NT2/D1 (cell line): ENCODE measurements at regions not wholly inside any gene's neighbourhood (a gene's known extent, or its start where the extent isn't known, plus 50 kb on each side); places are given as distances from the start of the nearest gene placed in this dataset.
"Not testable (repeated sequence)": the region's sequence is repeated elsewhere in the genome, so short reads cannot be mapped to it uniquely, and the experiment has no call there.

Source experiments
- SUZ12 ChIP-seq: IDR thresholded peaks from 2 replicates; pipeline ENCODE4 v1.6.1; 2011; ENCODE audit not compliant: insufficient read length, insufficient read depth; ENCODE audit errors: extremely low read depth
- YY1 ChIP-seq: IDR thresholded peaks from 2 replicates; pipeline ENCODE4 v1.6.1; 2011; ENCODE audit not compliant: insufficient read length, insufficient read depth
- ZNF274 ChIP-seq: IDR thresholded peaks from 2 replicates; pipeline ENCODE4 v1.6.1; 2011; ENCODE audit warnings: mild to moderate bottlenecking, low read depth, low read length

DNA sequence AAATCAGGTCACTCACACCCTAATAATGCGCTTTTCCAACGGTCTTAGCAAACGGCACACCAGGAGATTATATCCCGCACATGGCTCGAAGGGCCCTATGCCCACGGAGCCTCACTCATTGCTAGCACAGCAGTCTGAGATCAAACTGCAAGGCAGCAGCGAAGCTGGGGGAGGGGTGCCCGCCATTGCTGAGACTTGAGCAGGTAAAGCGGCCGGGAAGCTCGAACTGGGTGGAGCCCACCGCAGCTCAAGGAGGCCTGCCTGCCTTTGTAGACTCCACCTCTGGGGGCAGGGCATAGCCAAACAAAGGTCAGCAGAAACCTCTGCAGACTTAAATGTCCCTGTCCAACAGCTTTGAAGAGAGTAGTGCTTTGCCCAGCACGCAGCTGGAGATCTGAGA is 432.4 kb upstream of the ADAMTS9 start:
- TF ChIP-seq ZNF274, SUZ12, YY1: not testable (repeated sequence)
